ENCODE measurements at regions not wholly inside any gene's neighbourhood (a gene's known extent, or its start where the extent isn't known, plus 50 kb on each side); places are given as distances from the start of the nearest gene placed in this dataset.

DNA sequence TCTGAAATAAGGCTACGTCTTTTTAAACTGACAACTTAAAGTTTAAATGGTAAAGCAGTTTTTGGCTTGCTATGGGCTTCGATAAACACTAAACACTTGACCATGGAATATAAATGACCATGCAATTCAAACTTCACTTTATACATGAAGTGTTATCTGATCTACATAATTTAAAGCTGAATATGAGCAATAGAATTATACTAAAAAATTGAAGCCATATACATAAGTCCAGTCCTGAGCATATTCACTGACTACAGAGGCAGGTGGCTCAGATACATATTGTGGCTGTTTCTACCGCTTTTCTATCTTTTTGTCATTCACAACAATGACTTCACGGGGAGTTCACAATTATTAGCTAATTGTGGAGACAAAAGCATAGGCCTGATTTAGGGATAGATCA is 149.6 kb upstream of the DDIT4L start:
- no peak for TF ChIP-seq CTCF (IDR thresholded peaks at IDR 0.05)
- no peak for TF ChIP-seq ZFX (IDR thresholded peaks at IDR 0.05; ENCODE audit: borderline replicate concordance)
